ENCODE measurements at regions not wholly inside any gene's neighbourhood (a gene's known extent, or its start where the extent isn't known, plus 50 kb on each side); places are given as distances from the start of the nearest gene placed in this dataset.

DNA sequence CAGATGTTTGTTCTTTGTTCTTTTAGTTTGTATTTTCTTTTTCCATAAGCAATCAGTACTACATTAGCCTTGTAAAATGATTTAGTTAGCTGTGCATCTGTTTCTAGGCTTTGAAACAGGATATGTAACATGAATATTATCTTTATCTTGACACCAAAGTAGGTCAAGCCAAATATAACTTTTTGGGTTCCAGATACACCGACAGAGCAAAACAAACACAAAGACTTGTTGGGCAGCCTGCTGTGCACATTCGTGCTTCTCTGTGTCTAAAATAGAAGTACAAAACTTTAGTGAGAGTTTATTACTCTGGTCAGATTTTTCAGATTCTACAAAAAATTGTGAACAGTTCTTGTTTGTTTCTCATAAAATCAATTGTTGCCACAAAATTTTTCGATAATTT lies 1059.3 kb upstream of the GYPC start:
- TF ChIP-seq, protein P1, sequence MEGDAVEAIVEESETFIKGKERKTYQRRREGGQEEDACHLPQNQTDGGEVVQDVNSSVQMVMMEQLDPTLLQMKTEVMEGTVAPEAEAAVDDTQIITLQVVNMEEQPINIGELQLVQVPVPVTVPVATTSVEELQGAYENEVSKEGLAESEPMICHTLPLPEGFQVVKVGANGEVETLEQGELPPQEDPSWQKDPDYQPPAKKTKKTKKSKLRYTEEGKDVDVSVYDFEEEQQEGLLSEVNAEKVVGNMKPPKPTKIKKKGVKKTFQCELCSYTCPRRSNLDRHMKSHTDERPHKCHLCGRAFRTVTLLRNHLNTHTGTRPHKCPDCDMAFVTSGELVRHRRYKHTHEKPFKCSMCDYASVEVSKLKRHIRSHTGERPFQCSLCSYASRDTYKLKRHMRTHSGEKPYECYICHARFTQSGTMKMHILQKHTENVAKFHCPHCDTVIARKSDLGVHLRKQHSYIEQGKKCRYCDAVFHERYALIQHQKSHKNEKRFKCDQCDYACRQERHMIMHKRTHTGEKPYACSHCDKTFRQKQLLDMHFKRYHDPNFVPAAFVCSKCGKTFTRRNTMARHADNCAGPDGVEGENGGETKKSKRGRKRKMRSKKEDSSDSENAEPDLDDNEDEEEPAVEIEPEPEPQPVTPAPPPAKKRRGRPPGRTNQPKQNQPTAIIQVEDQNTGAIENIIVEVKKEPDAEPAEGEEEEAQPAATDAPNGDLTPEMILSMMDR (IDR thresholded peaks at IDR 0.05): no peak
- no peaks in the 10 kb centered on the region for H3K27me3 ChIP-seq
- no peak for DNase-seq
- no peaks in the 10 kb centered on the region for H3K9me3 ChIP-seq
- H3K27ac ChIP-seq: no peak overlapping the region
- 30 to 31% methylated on average over 3 of the region's 3 CpGs for WGBS, 2 donors
- no peaks in the 10 kb centered on the region for H3K36me3 ChIP-seq
- H3K4me1 ChIP-seq: peaks cover 0 to 3% (median 0%) of the 10 kb centered on the region in 9 donors
- ATAC-seq: no peak
- intact Hi-C loops (cut with DNase I): no loop called here
- H3K4me3 ChIP-seq: no peak overlapping the region

DNA sequence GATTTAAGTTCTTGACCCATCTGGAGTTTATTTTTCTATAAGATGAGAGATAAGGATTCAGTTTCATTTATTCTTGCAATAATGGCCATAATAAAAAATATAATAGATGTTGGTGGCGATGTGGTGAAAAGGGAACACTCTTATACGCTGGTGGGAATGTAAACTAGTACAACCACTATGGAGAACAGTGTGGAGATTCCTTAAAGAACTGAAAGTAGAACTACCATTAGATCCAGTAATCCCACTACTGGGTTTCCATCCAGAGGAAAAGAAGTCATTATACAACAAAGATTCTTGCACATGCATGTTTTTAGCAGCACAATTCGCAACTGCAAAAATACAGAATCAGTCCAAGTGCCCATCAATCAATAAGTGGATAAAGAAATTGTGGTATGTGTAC lies 1040.5 kb upstream of the GYPC start:
- 86 to 91% methylated on average over 3 of the region's 3 CpGs for WGBS, 2 donors
- H3K36me3 ChIP-seq: no peaks in the 10 kb centered on the region
- no peak for ATAC-seq
- TF ChIP-seq, protein P1 (IDR thresholded peaks at IDR 0.05): no peak
- no peak for DNase-seq
- intact Hi-C loops (cut with DNase I): no loop called here
- H3K27ac ChIP-seq: no peak overlapping the region
- no peak overlapping the region for H3K4me3 ChIP-seq
- H3K27me3 ChIP-seq: no peaks in the 10 kb centered on the region
- H3K9me3 ChIP-seq: peaks cover 0 to 25% (median 0%) of the 10 kb centered on the region in 11 donors
- no peaks in the 10 kb centered on the region for H3K4me1 ChIP-seq

DNA sequence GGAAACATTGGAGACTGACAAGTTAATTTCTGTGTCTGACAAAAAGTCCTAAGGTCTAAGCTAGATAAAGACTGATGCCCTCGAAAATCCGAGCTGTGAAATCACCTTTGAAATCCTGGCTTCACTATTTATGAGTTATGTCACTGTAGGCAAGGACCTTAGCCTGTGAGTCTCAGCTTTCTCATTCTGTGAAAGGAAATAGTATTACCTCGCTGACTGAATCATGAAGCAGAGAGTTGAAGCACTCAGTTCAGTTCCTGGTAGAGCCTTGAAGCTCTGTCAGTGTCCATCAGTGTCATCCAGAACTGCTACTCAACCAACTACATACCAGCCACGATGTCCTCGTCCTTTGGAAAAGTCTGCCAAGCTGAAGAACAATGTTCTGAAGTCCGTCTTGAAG lies 1025.6 kb upstream of the GYPC start:
- no peaks in the 10 kb centered on the region for H3K36me3 ChIP-seq
- H3K9me3 ChIP-seq: peaks cover 0 to 16% (median 0%) of the 10 kb centered on the region in 11 donors
- no peak for ATAC-seq
- H3K4me1 ChIP-seq: no peaks in the 10 kb centered on the region
- no peak for DNase-seq
- intact Hi-C loops (cut with DNase I): no loop called here
- TF ChIP-seq, protein P1 (IDR thresholded peaks at IDR 0.05): no peak
- no peaks in the 10 kb centered on the region for H3K27me3 ChIP-seq
- H3K27ac ChIP-seq: no peak overlapping the region
- H3K4me3 ChIP-seq: no peak overlapping the region
- 74 to 78% methylated on average over 6 of the region's 6 CpGs for WGBS, 2 donors

DNA sequence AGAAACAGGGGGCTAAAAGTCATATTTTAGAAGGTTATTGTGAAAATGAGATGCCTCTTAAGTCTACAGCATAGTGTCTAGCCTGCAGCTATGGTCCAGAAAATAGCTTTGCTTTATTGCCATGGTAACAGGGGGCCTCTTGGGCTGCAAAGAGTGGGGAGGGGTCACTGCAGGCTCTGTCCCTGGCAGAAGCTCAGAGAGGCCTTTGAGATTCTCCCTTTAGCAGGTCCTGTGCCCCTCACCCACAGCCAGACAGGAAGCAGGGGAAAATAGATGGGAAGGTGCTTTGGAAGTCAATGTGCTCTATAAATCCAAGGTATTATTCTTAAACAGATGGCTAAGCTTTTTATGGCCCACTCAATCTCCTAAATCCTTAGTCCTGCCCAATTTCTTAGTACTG lies 1021.3 kb upstream of the GYPC start:
- no peaks in the 10 kb centered on the region for H3K27me3 ChIP-seq
- no peak for ATAC-seq
- intact Hi-C loops (cut with DNase I): no loop called here

More for the DNA sequence above, 1021.3 kb upstream of the GYPC start:
- Histone ChIP-seq H3K4me1 (no peaks in the 10 kb centered on the region), H3K36me3 (no peaks in the 10 kb centered on the region), H3K4me3 (no peak overlapping the region), H3K27ac (no peak overlapping the region), H3K9me3 (peaks cover 0 to 9% (median 0%) of the 10 kb centered on the region in 11 donors)
- TF ChIP-seq, protein P1 (IDR thresholded peaks at IDR 0.05): no peak
- no peak for DNase-seq
